ENCODE measurements at regions not wholly inside any gene's neighbourhood (a gene's known extent, or its start where the extent isn't known, plus 50 kb on each side); places are given as distances from the start of the nearest gene placed in this dataset.

GRCh38 chr11:26243426-26243825 lies 88.5 kb upstream of the ANO3 start:
- Histone ChIP-seq H3K9me3 (no peaks in the 10 kb centered on the region), H3K4me3 (no peak overlapping the region), H3K36me3 (ENCODE audit: low read depth, missing control alignments) (no peaks in the 10 kb centered on the region), H3K27me3 (no peaks in the 10 kb centered on the region), H3K27ac (no peak overlapping the region), H3K4me1 (no peaks in the 10 kb centered on the region)
- intact Hi-C loops (cut with DNase I; ENCODE audit: low total_unique reads) = no loop called here
- TF ChIP-seq CTCF (IDR thresholded peaks at IDR 0.05) (no peak), POLR2A (IDR thresholded peaks at IDR 0.05) (no peak)
- no peak for DNase-seq

GRCh38 chr11:26244207-26244606 lies 87.7 kb upstream of the ANO3 start:
- TF ChIP-seq POLR2A (IDR thresholded peaks at IDR 0.05) = no peak
- no peak for TF ChIP-seq CTCF (IDR thresholded peaks at IDR 0.05)
- 62 to 71% methylated on average over 2 of the region's 2 CpGs for WGBS, 2 donors
- DNase-seq = no peak
- Histone ChIP-seq H3K27me3 (no peaks in the 10 kb centered on the region), H3K36me3 (ENCODE audit: low read depth, missing control alignments) (no peaks in the 10 kb centered on the region), H3K9me3 (no peaks in the 10 kb centered on the region), H3K27ac (no peak overlapping the region), H3K4me1 (no peaks in the 10 kb centered on the region), H3K4me3 (no peak overlapping the region)
- intact Hi-C loops (cut with DNase I; ENCODE audit: low total_unique reads) = no loop called here

- DNase-seq = no peak
- intact Hi-C loops (cut with DNase I; ENCODE audit: low total_unique reads) = no loop called here
- Histone ChIP-seq H3K27ac (no peak overlapping the region), H3K27me3 (no peaks in the 10 kb centered on the region), H3K36me3 (ENCODE audit: low read depth, missing control alignments) (no peaks in the 10 kb centered on the region), H3K4me3 (no peak overlapping the region), H3K9me3 (no peaks in the 10 kb centered on the region), H3K4me1 (no peaks in the 10 kb centered on the region)
- WGBS, 2 donors = 75 to 98% methylated on average over 1 of the region's 1 CpG
- TF ChIP-seq CTCF (IDR thresholded peaks at IDR 0.05) (no peak), POLR2A (IDR thresholded peaks at IDR 0.05) (no peak)
Measured at GRCh38 chr11:26245046-26245445, 86.9 kb upstream of the ANO3 start.

- no peaks in the 10 kb centered on the region for H3K9me3 ChIP-seq
- no peaks in the 10 kb centered on the region for H3K4me1 ChIP-seq
- TF ChIP-seq CTCF (IDR thresholded peaks at IDR 0.05) = no peak
- no peak overlapping the region for H3K4me3 ChIP-seq
- no peak for DNase-seq
- intact Hi-C loops (cut with DNase I; ENCODE audit: low total_unique reads) = no loop called here
- no peaks in the 10 kb centered on the region for H3K27me3 ChIP-seq
- H3K36me3 ChIP-seq (ENCODE audit: low read depth, missing control alignments) = no peaks in the 10 kb centered on the region
- H3K27ac ChIP-seq = no peak overlapping the region
Measured at GRCh38 chr11:26247340-26247739, 84.6 kb upstream of the ANO3 start.

GRCh38 chr11:26248661-26249060 lies 83.3 kb upstream of the ANO3 start:
- intact Hi-C loops (cut with DNase I; ENCODE audit: low total_unique reads) = no loop called here
- 67 to 74% methylated on average over 8 of the region's 8 CpGs for WGBS, 2 donors
- TF ChIP-seq POLR2A (IDR thresholded peaks at IDR 0.05) = no peak
- TF ChIP-seq CTCF (IDR thresholded peaks at IDR 0.05) = no peak

More at GRCh38 chr11:26248661-26249060, 83.3 kb upstream of the ANO3 start:
- H3K9me3 ChIP-seq = no peaks in the 10 kb centered on the region
- no peaks in the 10 kb centered on the region for H3K36me3 ChIP-seq (ENCODE audit: low read depth, missing control alignments)
- H3K27me3 ChIP-seq = no peaks in the 10 kb centered on the region
- no peaks in the 10 kb centered on the region for H3K4me1 ChIP-seq
- H3K4me3 ChIP-seq = no peak overlapping the region
- no peak for DNase-seq
- H3K27ac ChIP-seq = no peak overlapping the region
